ENCODE measurements at regions not wholly inside any gene's neighbourhood (a gene's known extent, or its start where the extent isn't known, plus 50 kb on each side); places are given as distances from the start of the nearest gene placed in this dataset.
A peak's percentile ranks its signal among the peaks of the same experiment; 100 is the strongest.

- Histone ChIP-seq H3K27ac (ENCODE audit: low read depth in 1 of 2, low read length in 2 of 2) (no peak overlapping the region), H3K4me2 (replicated peaks; ENCODE audit: extremely low read depth, low read length, poor library complexity, severe bottlenecking) (no peak overlapping the region), H3K9ac (ENCODE audit: insufficient read depth, low read length, poor library complexity, severe bottlenecking) (no peak overlapping the region), H2AFZ (ENCODE audit: insufficient read depth, low read depth, low read length, poor library complexity, severe bottlenecking) (no peak overlapping the region), H3K36me3 (replicated peaks in 1 of 2; ENCODE audit: control insufficient read depth in 1 of 2, insufficient read depth in 2 of 2, low read length in 2 of 2) (no peaks in the 10 kb centered on the region), H3K4me3 (replicated peaks in 1 of 3; ENCODE audit: low read depth in 2 of 3, low read length in 3 of 3) (no peak overlapping the region), H3K4me1 (ENCODE audit: control insufficient read depth in 1 of 2, insufficient read depth in 2 of 2, low read length in 2 of 2) (peaks cover 15 to 24% of the 10 kb centered on the region in 2 donors), H4K20me1 (ENCODE audit: insufficient read depth, low read length) (no peaks in the 10 kb centered on the region), H3K9me3 (replicated peaks in 1 of 2; ENCODE audit: control insufficient read depth in 1 of 2, insufficient read depth in 1 of 2, low read length in 2 of 2) (no peaks in the 10 kb centered on the region), H3K27me3 (ENCODE audit: control insufficient read depth in 2 of 2, insufficient read depth in 2 of 2, low read length in 2 of 2) (no peaks in the 10 kb centered on the region), H3K79me2 (ENCODE audit: insufficient read depth, low read length) (no peaks in the 10 kb centered on the region)
- no peaks in the 10 kb centered on the region for H3K36me3 Mint-ChIP-seq
- no peak for TF ChIP-seq CTCF (IDR thresholded peaks at IDR 0.05)
- 100% methylated on average over 2 of the region's 7 CpGs for WGBS (ENCODE audit: insufficient coverage)
- H3K27ac Mint-ChIP-seq, result peak overlapping the region in 2 of 7 donors; percentile 22 to 59
- H3K4me1 Mint-ChIP-seq, result peaks cover 27% of the 10 kb centered on the region
- peaks cover 0 to 1% (median 0%) of the 10 kb centered on the region in 7 donors for H3K9me3 Mint-ChIP-seq
- intact Hi-C loops (cut with micrococcal nuclease), result no loop called here
- DNase-seq, result peak in 1 of 3 donors; percentile 70
- no peak overlapping the region for H3K4me3 Mint-ChIP-seq
- H3K27me3 Mint-ChIP-seq (ENCODE audit: low read depth in 3 of 3), result peaks cover 2 to 12% (median 5%) of the 10 kb centered on the region in 3 donors
Observed at GRCh38 chr3:72259755-72260587, 475.0 kb upstream of the PROK2 start.

DNA sequence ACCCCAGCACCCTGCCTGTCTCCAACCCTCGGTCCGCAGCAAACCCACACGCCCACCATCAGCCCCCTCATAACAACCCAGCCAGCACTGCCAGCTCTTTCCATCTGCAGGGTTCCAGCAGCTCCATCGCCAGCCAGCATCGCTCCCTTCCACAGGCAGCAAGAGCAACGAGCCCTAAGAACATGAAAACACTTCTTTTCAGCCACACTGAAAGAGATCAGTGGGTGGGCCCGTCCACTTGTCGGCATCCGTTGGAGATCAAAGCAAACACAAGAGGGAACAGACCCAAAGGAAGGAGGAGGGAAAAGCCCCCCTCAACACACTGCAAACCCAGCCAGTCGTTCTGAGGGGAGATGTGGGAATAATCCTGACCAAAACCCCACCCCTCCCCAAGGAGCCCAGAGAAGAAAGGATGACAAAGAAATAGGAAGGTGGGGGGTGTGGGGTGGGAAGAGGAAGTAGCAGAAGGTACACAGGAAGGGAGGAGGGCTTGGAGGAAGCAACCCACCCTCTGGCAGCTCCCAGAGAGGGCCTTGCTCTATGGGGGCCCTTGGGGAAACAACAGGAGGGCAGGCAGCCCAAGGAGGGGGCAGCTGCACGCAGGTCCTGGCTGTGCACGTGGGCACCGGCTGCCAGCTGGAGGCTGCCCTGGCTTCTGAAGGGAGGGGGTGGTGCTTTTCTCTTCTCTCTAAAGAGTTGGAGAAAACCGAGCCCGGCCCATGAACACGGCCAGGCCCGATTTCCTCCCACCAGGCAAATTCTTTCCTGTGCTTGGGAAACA, 473.6 kb upstream of the PROK2 start:
- no peak overlapping the region for H2AFZ ChIP-seq (ENCODE audit: insufficient read depth, low read depth, low read length, poor library complexity, severe bottlenecking)
- H3K79me2 ChIP-seq (ENCODE audit: insufficient read depth, low read length), result no peaks in the 10 kb centered on the region
- H3K9me3 ChIP-seq (replicated peaks in 1 of 2; ENCODE audit: control insufficient read depth in 1 of 2, insufficient read depth in 1 of 2, low read length in 2 of 2), result no peaks in the 10 kb centered on the region
- peak overlapping the region in 1 of 3 experiments; percentile 35 for H3K4me3 ChIP-seq (replicated peaks in 1 of 3; ENCODE audit: low read depth in 2 of 3, low read length in 3 of 3)
- peak overlapping the region in 4 of 7 donors; percentile 9 to 44 (median 41) for H3K27ac Mint-ChIP-seq
- H3K9me3 Mint-ChIP-seq, result peaks cover 0 to 2% (median 0%) of the 10 kb centered on the region in 7 donors
- DNase-seq, result peak in 2 of 3 donors; percentile 18 to 44
- no peaks in the 10 kb centered on the region for H3K36me3 Mint-ChIP-seq
- H3K4me2 ChIP-seq (replicated peaks; ENCODE audit: extremely low read depth, low read length, poor library complexity, severe bottlenecking), result peak overlapping the region; percentile 33
- peak overlapping the region; percentile 29 to 57 for H3K4me3 Mint-ChIP-seq
- H3K4me1 Mint-ChIP-seq, result peaks cover 27% of the 10 kb centered on the region
- no peak for TF ChIP-seq CTCF (IDR thresholded peaks at IDR 0.05)
- no peak overlapping the region for H3K27ac ChIP-seq (ENCODE audit: low read depth in 1 of 2, low read length in 2 of 2)
- H3K27me3 Mint-ChIP-seq (ENCODE audit: low read depth in 3 of 3), result peaks cover 4 to 12% (median 9%) of the 10 kb centered on the region in 3 donors
- WGBS (ENCODE audit: insufficient coverage), result 94% methylated on average over 5 of the region's 17 CpGs
- no peaks in the 10 kb centered on the region for H4K20me1 ChIP-seq (ENCODE audit: insufficient read depth, low read length)
- no peaks in the 10 kb centered on the region for H3K36me3 ChIP-seq (replicated peaks in 1 of 2; ENCODE audit: control insufficient read depth in 1 of 2, insufficient read depth in 2 of 2, low read length in 2 of 2)
- H3K9ac ChIP-seq (ENCODE audit: insufficient read depth, low read length, poor library complexity, severe bottlenecking), result no peak overlapping the region
- intact Hi-C loops (cut with micrococcal nuclease), result no loop called here
- H3K27me3 ChIP-seq (ENCODE audit: control insufficient read depth in 2 of 2, insufficient read depth in 2 of 2, low read length in 2 of 2), result no peaks in the 10 kb centered on the region
- peaks cover 15 to 24% of the 10 kb centered on the region in 2 donors for H3K4me1 ChIP-seq (ENCODE audit: control insufficient read depth in 1 of 2, insufficient read depth in 2 of 2, low read length in 2 of 2)
